Endothelial cell of umbilical vein (primary cell): ENCODE measurements at regions not wholly inside any gene's neighbourhood (a gene's known extent, or its start where the extent isn't known, plus 50 kb on each side); places are given as distances from the start of the nearest gene placed in this dataset.

Experiments
- BruUV-seq: library from RNA; stranded (reverse); fragments of 400-500 nt; replicated peaks from 2 replicates; lab custom pipeline; 2021; lab: Mats Ljungman, UMichigan
- CTCF ChIA-PET: fragments of 300-600, 350-600 bp; sonication (Branson Sonifier 250); formaldehyde crosslinking; loops from one replicate; lab custom pipeline; 2021; ENCODE audit warnings: antibody characterized with exemption, inconsistent platforms; lab: Charles Lee
- POLR2A ChIA-PET: fragments of 300-600, 350-600 bp; sonication (Branson Sonifier 250); formaldehyde crosslinking; loops from one replicate; lab custom pipeline; 2021; ENCODE audit warnings: antibody characterized with exemption, inconsistent platforms; lab: Charles Lee
- DNase-seq: peaks from one replicate; pipeline ENCODE4 v3.0.0-alpha.2; 2011; ENCODE audit warnings: low read depth, low spot score
- FAIRE-seq: peaks from 2 replicates; lab custom pipeline; 2011; peaks lifted over from hg19 to GRCh38; lab: Jason Lieb, UNC
- H2AFZ ChIP-seq: 2 replicates; pipeline ENCODE4 v1.6.0; 2012; ENCODE audit warnings: low read depth, low read length, control low read depth, inconsistent platforms
- H3K27ac ChIP-seq: 2 replicates; pipeline ENCODE4 v1.5.1; 2011; ENCODE audit warnings: low read depth, mild to moderate bottlenecking, control low read depth, low read length, moderate library complexity; ENCODE audit not compliant: insufficient read depth
- H3K27me3 ChIP-seq, 2 experiments: 2 replicates each; pipeline versions ENCODE4 v1.6.0 to v1.6.1; 2011; ENCODE audit warnings: low read length in 2 of 2, mixed read lengths in 1 of 2; ENCODE audit not compliant: control insufficient read depth in 2 of 2, insufficient read depth in 2 of 2
- H3K36me3 ChIP-seq, 2 experiments: 2 replicates in 1 of 2; 3 replicates in 1 of 2; pipeline ENCODE4 v1.5.1; 2011; ENCODE audit warnings: low read length in 2 of 2, mild to moderate bottlenecking in 1 of 2, moderate library complexity in 1 of 2; ENCODE audit not compliant: control insufficient read depth in 2 of 2, insufficient read depth in 2 of 2; ENCODE audit errors: extremely low read depth in 1 of 2
- H3K4me1 ChIP-seq: 3 replicates; pipeline ENCODE4 v1.5.1; 2011; ENCODE audit warnings: mild to moderate bottlenecking, low read length; ENCODE audit not compliant: control insufficient read depth, insufficient read depth; ENCODE audit errors: extremely low read depth
- H3K4me2 ChIP-seq: 2 replicates; pipeline ENCODE4 v1.6.1; 2011; ENCODE audit warnings: low read length, control low read depth, mixed read lengths; ENCODE audit not compliant: insufficient read depth
- H3K4me3 ChIP-seq, 3 experiments: fragments of 200-600 bp in 1 of 3; sonication (generic), shearing (Covaris generic) in 1 of 3; replicated peaks in 1 of 3; 2 replicates each; pipeline ENCODE4 v1.5.1; 2011 to 2016; ENCODE audit warnings: control low read depth in 3 of 3, low read length in 3 of 3, mild to moderate bottlenecking in 2 of 3, inconsistent platforms in 1 of 3, low read depth in 1 of 3, moderate library complexity in 1 of 3; ENCODE audit not compliant: insufficient read depth in 1 of 3
- H3K79me2 ChIP-seq: 2 replicates; pipeline ENCODE4 v1.6.0; 2012; ENCODE audit warnings: low read length, inconsistent platforms; ENCODE audit not compliant: control insufficient read depth, insufficient read depth
- H3K9ac ChIP-seq: replicated peaks from 2 replicates; pipeline ENCODE3; 2011; ENCODE audit warnings: low read length, control low read depth; ENCODE audit not compliant: insufficient read depth; ENCODE audit errors: extremely low read depth
- H3K9me1 ChIP-seq: replicated peaks from 3 replicates; pipeline ENCODE4 v1.6.0; 2011; ENCODE audit warnings: mild to moderate bottlenecking, low read length; ENCODE audit not compliant: control insufficient read depth, insufficient read depth; ENCODE audit errors: extremely low read depth
- H3K9me3 ChIP-seq: replicated peaks from 2 replicates; pipeline ENCODE4 v1.5.1; 2012; ENCODE audit warnings: low read length, inconsistent platforms; ENCODE audit not compliant: control insufficient read depth, insufficient read depth
- H4K20me1 ChIP-seq: replicated peaks from 2 replicates; pipeline ENCODE3; 2011; ENCODE audit warnings: mild to moderate bottlenecking, low read length; ENCODE audit not compliant: control insufficient read depth, insufficient read depth; ENCODE audit errors: extremely low read depth
- CTCF ChIP-seq, 2 donors: IDR thresholded peaks; 1 replicate in 1 of 2; 2 replicates in 1 of 2; pipeline ENCODE4 v1.5.1; 2011; ENCODE audit warnings: low read length in 2 of 2, mild to moderate bottlenecking in 2 of 2, moderate library complexity in 2 of 2, control low read depth in 1 of 2, inconsistent platforms in 1 of 2, low read depth in 1 of 2; ENCODE audit not compliant: insufficient read depth in 1 of 2; ENCODE audit errors: extremely low read depth in 1 of 2
- EZH2 ChIP-seq: IDR thresholded peaks from 2 replicates; pipeline ENCODE4 v1.6.1; 2012; ENCODE audit warnings: borderline replicate concordance, low read depth, mild to moderate bottlenecking, moderate library complexity, low read length, inconsistent platforms; ENCODE audit not compliant: severe bottlenecking
- FOS ChIP-seq: IDR thresholded peaks from 2 replicates; pipeline ENCODE4 v1.6.1; 2011; ENCODE audit warnings: mild to moderate bottlenecking, low read length, moderate library complexity, borderline replicate concordance; ENCODE audit not compliant: insufficient read depth
- GATA2 ChIP-seq: IDR thresholded peaks from 2 replicates; pipeline ENCODE4 v1.7.0; 2011; ENCODE audit warnings: low read depth, mild to moderate bottlenecking, moderate library complexity, mixed read lengths, low read length; ENCODE audit not compliant: insufficient read length, insufficient read depth
- JUN ChIP-seq: IDR thresholded peaks from 2 replicates; pipeline ENCODE4 v1.6.1; 2011; ENCODE audit warnings: borderline replicate concordance, low read depth; ENCODE audit not compliant: insufficient read length, insufficient read depth
- MAX ChIP-seq: IDR thresholded peaks from 2 replicates; pipeline ENCODE4 v1.6.1; 2011; ENCODE audit not compliant: insufficient read depth, insufficient read length
- MYC ChIP-seq: IDR thresholded peaks from one replicate; pipeline ENCODE4 v1.6.1; 2011; ENCODE audit warnings: mild to moderate bottlenecking, low read depth, low read length
- POLR2A ChIP-seq: IDR thresholded peaks from 2 replicates; pipeline ENCODE4 v1.6.1; 2012; ENCODE audit warnings: low read depth, mild to moderate bottlenecking, control low read depth, low read length
- POLR2AphosphoS5 ChIP-seq: IDR thresholded peaks from 2 replicates; pipeline ENCODE4 v1.6.1; 2012; ENCODE audit warnings: low read depth, mild to moderate bottlenecking, control low read depth, low read length, moderate library complexity; ENCODE audit not compliant: insufficient read depth
- dilution Hi-C: fragments of 300-500 bp; cut with MboI; formaldehyde crosslinking; loops from one replicate; pipeline ENCODE4 v1.15.0; 2019; ENCODE audit warnings: low sequenced_read_pairs; ENCODE audit not compliant: extremely low pct_ligation_motif_present
- intact Hi-C: fragments of 100-400 bp; cut with micrococcal nuclease; formaldehyde crosslinking; loops from one replicate; pipeline ENCODE4 v1.10.0; 2022

GRCh38 chr6:145260484-145261175 is 474.7 kb downstream of the EPM2A start:
- H3K4me1 ChIP-seq, result no peaks in the 10 kb centered on the region
- no peak overlapping the region for H3K4me3 ChIP-seq
- ChIA-PET POLR2A (no interaction called here), CTCF (no interaction called here)
- FAIRE-seq (no peak), DNase-seq (no peak)
- no peaks in the 10 kb centered on the region for H4K20me1 ChIP-seq
- H3K9me1 ChIP-seq, result no peaks in the 10 kb centered on the region
- H3K79me2 ChIP-seq, result no peaks in the 10 kb centered on the region
- H3K9ac ChIP-seq, result no peak overlapping the region
- H3K36me3 ChIP-seq, result no peaks in the 10 kb centered on the region
- dilution Hi-C loops, result no loop called here
- no peaks in the 10 kb centered on the region for H3K9me3 ChIP-seq
- no peak overlapping the region for H3K4me2 ChIP-seq
- no TSS peak for BruUV-seq
- TF ChIP-seq CTCF (IDR thresholded peaks at IDR 0.05; ENCODE audit: extremely low read depth in 1 of 2, insufficient read depth in 1 of 2, low read depth in 1 of 2, low read length in 2 of 2), result no peak
- TF ChIP-seq JUN, result no peak
- no peak for TF ChIP-seq POLR2AphosphoS5
- no peak for TF ChIP-seq FOS
- TF ChIP-seq POLR2A, result no peak
- no peak for TF ChIP-seq MAX
- no peak for TF ChIP-seq GATA2
- no peak for TF ChIP-seq MYC
- TF ChIP-seq EZH2, result no peak
- intact Hi-C loops, result no loop called here
- no peak overlapping the region for H3K27ac ChIP-seq
- H2AFZ ChIP-seq, result no peak overlapping the region
- H3K27me3 ChIP-seq, result no peaks in the 10 kb centered on the region
